ENCODE measurements at regions not wholly inside any gene's neighbourhood (a gene's known extent, or its start where the extent isn't known, plus 50 kb on each side); places are given as distances from the start of the nearest gene placed in this dataset.

GRCh38 chr7:95718577-95719410 is 53.6 kb upstream of the DYNC1I1 start:
- intact Hi-C loops (cut with micrococcal nuclease), result no loop called here
- H3K4me3 Mint-ChIP-seq, result no peak overlapping the region
- H3K36me3 Mint-ChIP-seq, result no peaks in the 10 kb centered on the region
- no peak overlapping the region for H3K27ac Mint-ChIP-seq
- H3K9me3 Mint-ChIP-seq, result no peaks in the 10 kb centered on the region
- ChIA-PET POLR2A (no interaction called here), CTCF (no interaction called here)
- H3K27me3 Mint-ChIP-seq, result no peaks in the 10 kb centered on the region
- no peaks in the 10 kb centered on the region for H3K4me1 Mint-ChIP-seq (ENCODE audit: low read depth)
- no peak for DNase-seq

- Mint-ChIP-seq H3K9me3 (no peaks in the 10 kb centered on the region), H3K36me3 (no peaks in the 10 kb centered on the region), H3K4me1 (ENCODE audit: low read depth) (no peaks in the 10 kb centered on the region), H3K27ac (no peak overlapping the region), H3K27me3 (no peaks in the 10 kb centered on the region), H3K4me3 (no peak overlapping the region)
- no peak for DNase-seq
- ChIA-PET CTCF (no interaction called here), POLR2A (interaction anchor here (0.6 kb wide), 1 partner anchor 181 kb away, joined by 4 read pairs; no protein-coding TSS in a partner anchor)
- intact Hi-C loops (cut with micrococcal nuclease), result no loop called here
These were observed 55.8 kb upstream of the DYNC1I1 start for GRCh38 chr7:95716357-95717122.

GRCh38 chr7:95715274-95715673 is 57.1 kb upstream of the DYNC1I1 start:
- Mint-ChIP-seq H3K4me3 (no peak overlapping the region), H3K9me3 (no peaks in the 10 kb centered on the region), H3K4me1 (ENCODE audit: low read depth) (no peaks in the 10 kb centered on the region), H3K27me3 (no peaks in the 10 kb centered on the region), H3K36me3 (no peaks in the 10 kb centered on the region), H3K27ac (no peak overlapping the region)
- no peak for DNase-seq
- ChIA-PET CTCF (no interaction called here), POLR2A (no interaction called here)
- intact Hi-C loops (cut with micrococcal nuclease), result no loop called here

GRCh38 chr7:95710711-95711110 is 61.6 kb upstream of the DYNC1I1 start:
- peaks cover 3% of the 10 kb centered on the region for H3K27me3 Mint-ChIP-seq
- H3K4me3 Mint-ChIP-seq, result no peak overlapping the region
- peaks cover 6% of the 10 kb centered on the region for H3K9me3 Mint-ChIP-seq
- no peaks in the 10 kb centered on the region for H3K36me3 Mint-ChIP-seq
- intact Hi-C loops (cut with micrococcal nuclease), result no loop called here
- H3K4me1 Mint-ChIP-seq (ENCODE audit: low read depth), result no peaks in the 10 kb centered on the region
- POLR2A ChIA-PET, result no interaction called here
- CTCF ChIA-PET, result no interaction called here
- H3K27ac Mint-ChIP-seq, result no peak overlapping the region
- DNase-seq, result no peak

- ChIA-PET POLR2A (no interaction called here), CTCF (no interaction called here)
- intact Hi-C loops (cut with micrococcal nuclease), result no loop called here
- Mint-ChIP-seq H3K36me3 (no peaks in the 10 kb centered on the region), H3K4me3 (no peak overlapping the region), H3K27ac (no peak overlapping the region), H3K4me1 (ENCODE audit: low read depth) (no peaks in the 10 kb centered on the region), H3K27me3 (no peaks in the 10 kb centered on the region), H3K9me3 (no peaks in the 10 kb centered on the region)
- DNase-seq, result no peak
These were observed 71.4 kb upstream of the DYNC1I1 start for GRCh38 chr7:95700917-95701316.

GRCh38 chr7:95694334-95694733 is 78.0 kb upstream of the DYNC1I1 start:
- CTCF ChIA-PET, result interaction anchor here (0.7 to 1.2 kb wide), 3 partner anchors 48 to 183 kb away, joined by 4 to 5 read pairs (median 5); no protein-coding TSS in a partner anchor
- H3K27ac Mint-ChIP-seq, result no peak overlapping the region
- H3K4me1 Mint-ChIP-seq (ENCODE audit: low read depth), result no peaks in the 10 kb centered on the region
- POLR2A ChIA-PET, result no interaction called here
- intact Hi-C loops (cut with micrococcal nuclease), result no loop called here
- H3K36me3 Mint-ChIP-seq, result no peaks in the 10 kb centered on the region
- DNase-seq, result no peak
- H3K27me3 Mint-ChIP-seq, result peaks cover 2% of the 10 kb centered on the region
- H3K9me3 Mint-ChIP-seq, result no peaks in the 10 kb centered on the region
- no peak overlapping the region for H3K4me3 Mint-ChIP-seq

GRCh38 chr7:95693551-95694333 is 78.6 kb upstream of the DYNC1I1 start:
- H3K36me3 Mint-ChIP-seq, result no peaks in the 10 kb centered on the region
- no peaks in the 10 kb centered on the region for H3K4me1 Mint-ChIP-seq (ENCODE audit: low read depth)
- POLR2A ChIA-PET, result no interaction called here
- H3K9me3 Mint-ChIP-seq, result no peaks in the 10 kb centered on the region
- no peak overlapping the region for H3K4me3 Mint-ChIP-seq
- peaks cover 2% of the 10 kb centered on the region for H3K27me3 Mint-ChIP-seq
- intact Hi-C loops (cut with micrococcal nuclease), result no loop called here
- CTCF ChIA-PET, result interaction anchor here (0.7 to 1.2 kb wide), 3 partner anchors 48 to 182 kb away, joined by 4 to 5 read pairs (median 5); no protein-coding TSS in a partner anchor
- no peak overlapping the region for H3K27ac Mint-ChIP-seq
- no peak for DNase-seq

- no peaks in the 10 kb centered on the region for H3K9me3 Mint-ChIP-seq
- POLR2A ChIA-PET, result no interaction called here
- DNase-seq, result no peak
- peaks cover 2% of the 10 kb centered on the region for H3K27me3 Mint-ChIP-seq
- H3K4me1 Mint-ChIP-seq (ENCODE audit: low read depth), result no peaks in the 10 kb centered on the region
- H3K27ac Mint-ChIP-seq, result no peak overlapping the region
- no peaks in the 10 kb centered on the region for H3K36me3 Mint-ChIP-seq
- intact Hi-C loops (cut with micrococcal nuclease), result no loop called here
- H3K4me3 Mint-ChIP-seq, result no peak overlapping the region
- CTCF ChIA-PET, result interaction anchor here (1.3 to 7.9 kb wide), 4 partner anchors 11 to 181 kb away, joined by 3 to 82 read pairs (median 16); no protein-coding TSS in a partner anchor
These were observed 80.9 kb upstream of the DYNC1I1 start for GRCh38 chr7:95691464-95691863.

- Mint-ChIP-seq H3K27ac (no peak overlapping the region), H3K4me1 (ENCODE audit: low read depth) (no peaks in the 10 kb centered on the region), H3K27me3 (peaks cover 2% of the 10 kb centered on the region), H3K4me3 (no peak overlapping the region), H3K9me3 (no peaks in the 10 kb centered on the region), H3K36me3 (no peaks in the 10 kb centered on the region)
- intact Hi-C loops (cut with micrococcal nuclease), result loop anchor here (1.0 kb wide), 2 partner anchors 163 to 179 kb away; no protein-coding TSS in a partner anchor
- CTCF ChIA-PET, result interaction anchor here (0.6 to 7.9 kb wide), 11 partner anchors 10 to 1690 kb away, joined by 3 to 82 read pairs (median 3); no protein-coding TSS in a partner anchor
- POLR2A ChIA-PET, result no interaction called here
- no peak for DNase-seq
These were observed 81.9 kb upstream of the DYNC1I1 start for GRCh38 chr7:95690367-95690947.

- intact Hi-C loops (cut with micrococcal nuclease), result no loop called here
- POLR2A ChIA-PET, result no interaction called here
- Mint-ChIP-seq H3K4me3 (no peak overlapping the region), H3K27ac (no peak overlapping the region), H3K4me1 (ENCODE audit: low read depth) (no peaks in the 10 kb centered on the region), H3K36me3 (no peaks in the 10 kb centered on the region), H3K9me3 (no peaks in the 10 kb centered on the region), H3K27me3 (no peaks in the 10 kb centered on the region)
- CTCF ChIA-PET, result interaction anchor here (3.2 to 7.9 kb wide), 2 partner anchors 160 to 179 kb away, joined by 16 to 82 read pairs; no protein-coding TSS in a partner anchor
- DNase-seq, result no peak
These were observed 83.3 kb upstream of the DYNC1I1 start for GRCh38 chr7:95688931-95689495.

GRCh38 chr7:95687759-95688343 is 84.5 kb upstream of the DYNC1I1 start:
- H3K36me3 Mint-ChIP-seq, result no peaks in the 10 kb centered on the region
- ChIA-PET CTCF (interaction anchor here (7.9 kb wide), 1 partner anchor 178 kb away, joined by 82 read pairs; no protein-coding TSS in a partner anchor), POLR2A (no interaction called here)
- no peak for DNase-seq
- intact Hi-C loops (cut with micrococcal nuclease), result no loop called here
- H3K4me1 Mint-ChIP-seq (ENCODE audit: low read depth), result no peaks in the 10 kb centered on the region
- H3K9me3 Mint-ChIP-seq, result no peaks in the 10 kb centered on the region
- no peak overlapping the region for H3K27ac Mint-ChIP-seq
- H3K4me3 Mint-ChIP-seq, result no peak overlapping the region
- no peaks in the 10 kb centered on the region for H3K27me3 Mint-ChIP-seq

All from activated CD4-positive, alpha-beta memory T cell treated with anti-CD3 and anti-CD28 coated beads for 36 hours (primary cell).